Neural cell (in vitro differentiated cells): ENCODE measurements at regions not wholly inside any gene's neighbourhood (a gene's known extent, or its start where the extent isn't known, plus 50 kb on each side); places are given as distances from the start of the nearest gene placed in this dataset.

Experiments
- H2AFZ ChIP-seq: fragments of 200-600, 300-800 bp; sonication (generic), shearing (Covaris generic); 2 replicates; pipeline ENCODE4 v1.6.0; 2014; ENCODE audit warnings: low read depth, mild to moderate bottlenecking, antibody characterized with exemption, low read length, moderate library complexity
- H3F3A ChIP-seq: fragments of 200-600 bp; shearing (Covaris generic); 2 replicates; pipeline ENCODE4 v1.6.1; 2016; ENCODE audit warnings: mild to moderate bottlenecking, moderate library complexity, mixed read lengths, antibody characterized with exemption, low read length; ENCODE audit not compliant: insufficient read depth, poor library complexity, severe bottlenecking
- H3K27ac ChIP-seq: fragments of 200-600, 300-800 bp; sonication (generic), shearing (Covaris generic); 2 replicates; pipeline ENCODE4 v1.5.1; 2014; ENCODE audit warnings: mild to moderate bottlenecking, low read length, moderate library complexity
- H3K27me3 ChIP-seq: fragments of 300-800, 200-600 bp; sonication (generic), shearing (Covaris generic); 2 replicates; pipeline ENCODE4 v1.6.0; 2014; ENCODE audit warnings: mild to moderate bottlenecking, low read depth, low read length, moderate library complexity; ENCODE audit not compliant: insufficient read depth
- H3K36me3 ChIP-seq: fragments of 300-800, 200-600 bp; sonication (generic), shearing (Covaris generic); 2 replicates; pipeline ENCODE4 v1.5.1; 2014; ENCODE audit warnings: mild to moderate bottlenecking, antibody characterized with exemption, low read length, moderate library complexity; ENCODE audit not compliant: insufficient read depth
- H3K4me2 ChIP-seq: fragments of 300-800, 200-600 bp; sonication (generic), shearing (Covaris generic); 2 replicates; pipeline ENCODE4 v1.6.0; 2014; ENCODE audit warnings: mild to moderate bottlenecking, low read length
- H3K4me3 ChIP-seq: fragments of 300-800, 200-600 bp; sonication (generic), shearing (Covaris generic); 2 replicates; pipeline ENCODE4 v1.5.1; 2014; ENCODE audit warnings: mild to moderate bottlenecking, low read length, moderate library complexity
- H3K79me2 ChIP-seq: fragments of 200-600 bp; shearing (Covaris generic); replicated peaks from 2 replicates; pipeline ENCODE4 v1.6.0; 2014; ENCODE audit warnings: mild to moderate bottlenecking, low read length, moderate library complexity; ENCODE audit not compliant: insufficient read depth
- H3K9ac ChIP-seq: fragments of 300-800, 200-600 bp; sonication (generic), shearing (Covaris generic); 2 replicates; pipeline ENCODE4 v1.6.1; 2016; ENCODE audit warnings: mild to moderate bottlenecking, low read length, mixed read lengths
- H3K9me2 ChIP-seq: fragments of 200-600 bp; shearing (Covaris generic); 2 replicates; pipeline ENCODE4 v1.6.1; 2016; ENCODE audit warnings: mild to moderate bottlenecking, low read length, mixed read lengths; ENCODE audit not compliant: insufficient read depth
- H3K9me3 ChIP-seq: fragments of 200-600, 300-800 bp; sonication (generic), shearing (Covaris generic); 2 replicates; pipeline ENCODE4 v1.6.1; 2016; ENCODE audit warnings: mild to moderate bottlenecking, mixed run types, low read length, moderate library complexity, mixed read lengths
- H4K20me1 ChIP-seq: fragments of 200-600 bp; shearing (Covaris generic); 2 replicates; pipeline ENCODE4 v1.6.1; 2016; ENCODE audit warnings: mild to moderate bottlenecking, mixed run types; ENCODE audit not compliant: insufficient read depth
- EP300 ChIP-seq: fragments of 450-650 bp; conservative IDR thresholded peaks from 2 replicates; pipeline ENCODE4 v1.6.1; 2014; ENCODE audit warnings: antibody characterized with exemption, mild to moderate bottlenecking, moderate library complexity; ENCODE audit not compliant: poor library complexity, severe bottlenecking
- EZH2 ChIP-seq: fragments of 200-600, 300-800 bp; shearing (Covaris generic), sonication (generic); IDR thresholded peaks from 2 replicates; pipeline ENCODE4 v1.6.1; 2014; ENCODE audit warnings: antibody characterized with exemption, low read length, borderline replicate concordance, mild to moderate bottlenecking; ENCODE audit not compliant: insufficient read depth, poor library complexity, severe bottlenecking
- MXI1 ChIP-seq: fragments of 450-650 bp; conservative IDR thresholded peaks from 2 replicates; pipeline ENCODE4 v1.6.1; 2014; ENCODE audit warnings: antibody characterized with exemption, mild to moderate bottlenecking; ENCODE audit not compliant: poor library complexity, severe bottlenecking
- POLR2AphosphoS5 ChIP-seq: IDR thresholded peaks from 2 replicates; pipeline ENCODE4 v1.6.1; 2012
- RAD21 ChIP-seq: fragments of 450-650 bp; conservative IDR thresholded peaks from 2 replicates; pipeline ENCODE4 v1.6.1; 2014; ENCODE audit warnings: antibody characterized with exemption, mild to moderate bottlenecking, moderate library complexity
- SMC3 ChIP-seq: fragments of 450-650 bp; conservative IDR thresholded peaks from 2 replicates; pipeline ENCODE4 v1.6.1; 2014; ENCODE audit warnings: antibody characterized with exemption, mild to moderate bottlenecking, moderate library complexity; ENCODE audit not compliant: poor library complexity
- TAF1 ChIP-seq: IDR thresholded peaks from 2 replicates; pipeline ENCODE4 v1.6.1; 2012; ENCODE audit warnings: low read depth
- TF ChIP-seq, protein P1 (sequence below): fragments of 450-650 bp; IDR thresholded peaks from 2 replicates; pipeline ENCODE4 v1.5.1; 2014; ENCODE audit warnings: antibody characterized with exemption, mild to moderate bottlenecking, moderate library complexity; ENCODE audit not compliant: poor library complexity, severe bottlenecking
- TF ChIP-seq, protein P2 (sequence below): IDR thresholded peaks from 2 replicates; pipeline ENCODE4 v1.6.1; 2012; ENCODE audit warnings: borderline replicate concordance

DNA sequence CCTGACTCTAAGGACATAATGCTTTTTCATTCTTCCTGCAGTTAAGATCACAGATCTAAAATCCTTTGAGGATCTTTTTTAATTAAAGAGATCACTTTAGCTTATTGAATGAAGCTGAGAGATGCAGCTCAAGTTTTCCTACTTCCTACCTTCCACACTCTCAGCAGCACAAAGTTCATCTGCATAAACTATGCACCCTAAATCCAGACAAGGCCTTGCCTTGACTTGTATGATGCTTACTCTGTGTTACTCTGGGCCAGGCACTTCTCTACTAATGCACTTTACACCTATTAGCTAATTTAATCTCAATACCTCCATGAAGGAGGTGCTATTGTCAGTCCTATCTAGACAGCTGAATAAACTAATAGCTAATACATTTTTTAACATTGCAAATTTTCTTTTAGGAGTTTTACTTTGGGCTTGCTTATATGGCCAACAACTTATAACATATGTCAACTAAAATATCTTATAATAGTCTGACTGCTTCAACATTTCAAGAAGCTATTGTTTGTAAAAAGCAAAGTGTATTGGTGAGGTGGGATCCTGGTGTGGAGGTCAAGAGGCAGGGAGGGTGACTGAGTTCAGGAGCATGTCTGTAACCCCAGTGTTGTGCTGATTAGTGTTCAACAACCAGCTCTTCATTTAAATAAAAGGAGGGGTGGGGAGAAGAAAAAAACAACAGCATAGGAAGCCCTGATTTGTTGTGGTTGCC lies 172.4 kb upstream of the ATP11B start:
- H3K9ac ChIP-seq, result no peak overlapping the region
- H3K9me2 ChIP-seq, result no peaks in the 10 kb centered on the region
- no peaks in the 10 kb centered on the region for H3K79me2 ChIP-seq
- H3K27me3 ChIP-seq, result no peaks in the 10 kb centered on the region
- H3F3A ChIP-seq, result no peaks in the 10 kb centered on the region
- TF ChIP-seq EZH2 (no peak), SMC3 (no peak), TAF1 (no peak), RAD21 (no peak), EP300 (no peak), POLR2AphosphoS5 (no peak), MXI1 (no peak)
- TF ChIP-seq, protein P1, sequence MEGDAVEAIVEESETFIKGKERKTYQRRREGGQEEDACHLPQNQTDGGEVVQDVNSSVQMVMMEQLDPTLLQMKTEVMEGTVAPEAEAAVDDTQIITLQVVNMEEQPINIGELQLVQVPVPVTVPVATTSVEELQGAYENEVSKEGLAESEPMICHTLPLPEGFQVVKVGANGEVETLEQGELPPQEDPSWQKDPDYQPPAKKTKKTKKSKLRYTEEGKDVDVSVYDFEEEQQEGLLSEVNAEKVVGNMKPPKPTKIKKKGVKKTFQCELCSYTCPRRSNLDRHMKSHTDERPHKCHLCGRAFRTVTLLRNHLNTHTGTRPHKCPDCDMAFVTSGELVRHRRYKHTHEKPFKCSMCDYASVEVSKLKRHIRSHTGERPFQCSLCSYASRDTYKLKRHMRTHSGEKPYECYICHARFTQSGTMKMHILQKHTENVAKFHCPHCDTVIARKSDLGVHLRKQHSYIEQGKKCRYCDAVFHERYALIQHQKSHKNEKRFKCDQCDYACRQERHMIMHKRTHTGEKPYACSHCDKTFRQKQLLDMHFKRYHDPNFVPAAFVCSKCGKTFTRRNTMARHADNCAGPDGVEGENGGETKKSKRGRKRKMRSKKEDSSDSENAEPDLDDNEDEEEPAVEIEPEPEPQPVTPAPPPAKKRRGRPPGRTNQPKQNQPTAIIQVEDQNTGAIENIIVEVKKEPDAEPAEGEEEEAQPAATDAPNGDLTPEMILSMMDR, result no peak
- TF ChIP-seq, protein P2, sequence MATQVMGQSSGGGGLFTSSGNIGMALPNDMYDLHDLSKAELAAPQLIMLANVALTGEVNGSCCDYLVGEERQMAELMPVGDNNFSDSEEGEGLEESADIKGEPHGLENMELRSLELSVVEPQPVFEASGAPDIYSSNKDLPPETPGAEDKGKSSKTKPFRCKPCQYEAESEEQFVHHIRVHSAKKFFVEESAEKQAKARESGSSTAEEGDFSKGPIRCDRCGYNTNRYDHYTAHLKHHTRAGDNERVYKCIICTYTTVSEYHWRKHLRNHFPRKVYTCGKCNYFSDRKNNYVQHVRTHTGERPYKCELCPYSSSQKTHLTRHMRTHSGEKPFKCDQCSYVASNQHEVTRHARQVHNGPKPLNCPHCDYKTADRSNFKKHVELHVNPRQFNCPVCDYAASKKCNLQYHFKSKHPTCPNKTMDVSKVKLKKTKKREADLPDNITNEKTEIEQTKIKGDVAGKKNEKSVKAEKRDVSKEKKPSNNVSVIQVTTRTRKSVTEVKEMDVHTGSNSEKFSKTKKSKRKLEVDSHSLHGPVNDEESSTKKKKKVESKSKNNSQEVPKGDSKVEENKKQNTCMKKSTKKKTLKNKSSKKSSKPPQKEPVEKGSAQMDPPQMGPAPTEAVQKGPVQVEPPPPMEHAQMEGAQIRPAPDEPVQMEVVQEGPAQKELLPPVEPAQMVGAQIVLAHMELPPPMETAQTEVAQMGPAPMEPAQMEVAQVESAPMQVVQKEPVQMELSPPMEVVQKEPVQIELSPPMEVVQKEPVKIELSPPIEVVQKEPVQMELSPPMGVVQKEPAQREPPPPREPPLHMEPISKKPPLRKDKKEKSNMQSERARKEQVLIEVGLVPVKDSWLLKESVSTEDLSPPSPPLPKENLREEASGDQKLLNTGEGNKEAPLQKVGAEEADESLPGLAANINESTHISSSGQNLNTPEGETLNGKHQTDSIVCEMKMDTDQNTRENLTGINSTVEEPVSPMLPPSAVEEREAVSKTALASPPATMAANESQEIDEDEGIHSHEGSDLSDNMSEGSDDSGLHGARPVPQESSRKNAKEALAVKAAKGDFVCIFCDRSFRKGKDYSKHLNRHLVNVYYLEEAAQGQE, result no peak
- H3K27ac ChIP-seq, result no peak overlapping the region
- H3K9me3 ChIP-seq, result no peaks in the 10 kb centered on the region
- no peak overlapping the region for H3K4me2 ChIP-seq
- no peak overlapping the region for H3K4me3 ChIP-seq
- H2AFZ ChIP-seq, result no peak overlapping the region
- H4K20me1 ChIP-seq, result no peaks in the 10 kb centered on the region
- no peaks in the 10 kb centered on the region for H3K36me3 ChIP-seq

DNA sequence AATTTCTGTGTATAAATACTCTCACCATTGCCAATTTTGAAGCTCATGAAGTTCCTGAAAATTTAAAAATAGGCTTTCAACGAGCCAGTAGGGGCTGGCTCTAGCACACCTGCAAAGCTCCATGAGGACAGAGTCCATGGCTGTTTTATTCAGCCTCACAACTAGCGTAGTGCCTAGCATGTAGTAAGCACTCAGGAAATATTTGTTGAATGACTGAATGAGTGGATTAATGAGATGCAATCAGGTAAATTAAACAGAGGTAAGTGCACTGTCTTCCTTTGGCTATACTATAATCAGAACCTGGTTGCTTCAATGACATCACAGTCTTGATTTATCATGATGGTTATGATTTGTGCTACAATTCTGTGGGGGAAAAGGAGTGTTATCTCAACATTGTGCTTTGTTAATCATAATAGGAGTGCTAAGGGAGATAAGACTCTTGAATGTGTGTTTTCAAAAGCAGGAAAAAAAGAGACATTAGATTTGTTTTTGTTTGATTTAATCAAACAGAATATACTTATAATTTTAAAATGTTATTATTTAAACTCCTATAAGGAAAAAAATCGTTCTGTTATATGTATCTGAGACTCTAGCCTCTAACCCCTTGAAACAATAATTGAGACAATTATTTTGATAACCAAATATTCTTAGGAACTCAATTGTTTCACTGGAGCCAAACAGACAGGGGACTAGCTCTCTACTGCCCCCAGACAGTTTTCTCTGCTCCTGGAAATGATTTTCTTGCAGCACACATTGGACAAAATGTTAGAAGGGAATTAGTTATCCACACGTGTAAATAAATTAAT lies 171.7 kb upstream of the ATP11B start:
- H3K27me3 ChIP-seq, result no peaks in the 10 kb centered on the region
- no peaks in the 10 kb centered on the region for H3K36me3 ChIP-seq
- no peaks in the 10 kb centered on the region for H3K79me2 ChIP-seq
- H3K9me2 ChIP-seq, result no peaks in the 10 kb centered on the region
- H3K9me3 ChIP-seq, result no peaks in the 10 kb centered on the region
- no peak overlapping the region for H3K4me2 ChIP-seq
- TF ChIP-seq, protein P1, result peak; percentile 34
- TF ChIP-seq POLR2AphosphoS5, result no peak
- no peak overlapping the region for H3K27ac ChIP-seq
- H3F3A ChIP-seq, result no peaks in the 10 kb centered on the region
- no peak overlapping the region for H3K4me3 ChIP-seq
- H2AFZ ChIP-seq, result no peak overlapping the region
- H3K9ac ChIP-seq, result no peak overlapping the region
- H4K20me1 ChIP-seq, result no peaks in the 10 kb centered on the region
